ENCODE measurements at regions not wholly inside any gene's neighbourhood (a gene's known extent, or its start where the extent isn't known, plus 50 kb on each side); places are given as distances from the start of the nearest gene placed in this dataset.

- ChIA-PET POLR2A (no interaction called here), CTCF (interaction anchor here (1.5 kb wide), 1 partner anchor 139 kb away, joined by 6 read pairs; no protein-coding TSS in a partner anchor)
- H3K27me3 Mint-ChIP-seq (ENCODE audit: low read depth): no peaks in the 10 kb centered on the region
- peaks cover 9% of the 10 kb centered on the region for H3K36me3 Mint-ChIP-seq (ENCODE audit: low read depth)
- ATAC-seq (no peak), DNase-seq (no peak)
- peaks cover 21% of the 10 kb centered on the region for H3K4me1 Mint-ChIP-seq (ENCODE audit: low read depth)
- no peak overlapping the region for H3K4me3 Mint-ChIP-seq
- no peak overlapping the region for H3K27ac Mint-ChIP-seq
- H3K9me3 Mint-ChIP-seq (ENCODE audit: insufficient read depth): no peaks in the 10 kb centered on the region
These were observed 52.7 kb upstream of the MYEOV start for GRCh38 chr11:69241075-69241740.

- Mint-ChIP-seq H3K36me3 (ENCODE audit: low read depth) (peaks cover 9% of the 10 kb centered on the region), H3K4me3 (no peak overlapping the region), H3K27me3 (ENCODE audit: low read depth) (no peaks in the 10 kb centered on the region), H3K9me3 (ENCODE audit: insufficient read depth) (no peaks in the 10 kb centered on the region), H3K4me1 (ENCODE audit: low read depth) (peaks cover 21% of the 10 kb centered on the region), H3K27ac (peak overlapping the region; percentile 85)
- POLR2A ChIA-PET: no interaction called here
- CTCF ChIA-PET: interaction anchor here (0.9 kb wide), 1 partner anchor 51 kb away, joined by 3 read pairs; no protein-coding TSS in a partner anchor
- DNase-seq (no peak), ATAC-seq (no peak)
These were observed 52.1 kb upstream of the MYEOV start for GRCh38 chr11:69241844-69242243.

GRCh38 chr11:69242266-69242920, 51.6 kb upstream of the MYEOV start:
- Mint-ChIP-seq H3K4me3 (no peak overlapping the region), H3K27ac (peak overlapping the region; percentile 85), H3K27me3 (ENCODE audit: low read depth) (no peaks in the 10 kb centered on the region), H3K36me3 (ENCODE audit: low read depth) (peaks cover 9% of the 10 kb centered on the region), H3K9me3 (ENCODE audit: insufficient read depth) (no peaks in the 10 kb centered on the region), H3K4me1 (ENCODE audit: low read depth) (peaks cover 21% of the 10 kb centered on the region)
- ChIA-PET POLR2A (no interaction called here), CTCF (interaction anchor here (0.9 kb wide), 1 partner anchor 50 kb away, joined by 3 read pairs; no protein-coding TSS in a partner anchor)
- no peak for ATAC-seq
- peak; percentile 24 for DNase-seq

GRCh38 chr11:69243496-69244200, 50.3 kb upstream of the MYEOV start:
- no peak overlapping the region for H3K4me3 Mint-ChIP-seq
- H3K9me3 Mint-ChIP-seq (ENCODE audit: insufficient read depth): no peaks in the 10 kb centered on the region
- POLR2A ChIA-PET: no interaction called here
- CTCF ChIA-PET: no interaction called here
- H3K36me3 Mint-ChIP-seq (ENCODE audit: low read depth): peaks cover 9% of the 10 kb centered on the region
- no peaks in the 10 kb centered on the region for H3K27me3 Mint-ChIP-seq (ENCODE audit: low read depth)
- no peak for DNase-seq
- no peak for ATAC-seq
- H3K4me1 Mint-ChIP-seq (ENCODE audit: low read depth): peaks cover 21% of the 10 kb centered on the region
- H3K27ac Mint-ChIP-seq: no peak overlapping the region
